Gastrocnemius medialis (tissue), 4 donors: ENCODE measurements at regions not wholly inside any gene's neighbourhood (a gene's known extent, or its start where the extent isn't known, plus 50 kb on each side); places are given as distances from the start of the nearest gene placed in this dataset.

Experiments
- ATAC-seq, 2 donors: fragments of 150-250 bp; one replicate each; pipeline ENCODE4 v1.9.1; 2016
- DNase-seq, 2 donors: peaks; one replicate each; pipeline ENCODE4 v3.0.0-alpha.2; 2019
- H3K27ac ChIP-seq, 4 donors: fragments of 200-600 bp; sonication (generic); 1 replicate in 1 of 4; 2 replicates in 3 of 4; pipeline ENCODE4 v1.5.1; 2016 to 2018; ENCODE audit warnings: mild to moderate bottlenecking in 2 of 4, moderate library complexity in 1 of 4
- H3K27me3 ChIP-seq, 3 donors: fragments of 200-600 bp; sonication (generic) in 2 of 3; 1 replicate in 1 of 3; 2 replicates in 2 of 3; pipeline versions ENCODE4 v1.5.1 to v1.6.0; 2016 to 2019; ENCODE audit warnings: mild to moderate bottlenecking in 1 of 3, moderate library complexity in 1 of 3
- H3K36me3 ChIP-seq, 2 donors: fragments of 200-600 bp; sonication (generic) in 1 of 2; one replicate each; pipeline ENCODE4 v1.5.1; 2017 to 2018
- H3K4me1 ChIP-seq, 2 donors: fragments of 200-600 bp; sonication (generic) in 1 of 2; one replicate each; pipeline ENCODE4 v1.5.1; 2016 to 2017; ENCODE audit warnings: mild to moderate bottlenecking in 2 of 2
- H3K4me3 ChIP-seq, 4 donors: fragments of 200-600 bp; sonication (generic) in 3 of 4; 1 replicate in 1 of 4; 2 replicates in 3 of 4; pipeline ENCODE4 v1.5.1; 2016 to 2019; ENCODE audit warnings: mild to moderate bottlenecking in 2 of 4
- H3K9me3 ChIP-seq, 3 donors: fragments of 200-600 bp; sonication (generic) in 2 of 3; 1 replicate in 1 of 3; 2 replicates in 2 of 3; pipeline ENCODE4 v1.5.1; 2016 to 2019
- POLR2A ChIP-seq, 2 donors: fragments of 450-650 bp; IDR thresholded peaks; one replicate each; pipeline ENCODE4 v1.6.1; 2017; ENCODE audit warnings: antibody characterized with exemption in 2 of 2, mild to moderate bottlenecking in 2 of 2, moderate library complexity in 2 of 2
- in situ Hi-C, 4 donors: fragments of 200-750 bp; cut with MboI; loops; one replicate each; pipeline versions ENCODE4 v1.15.0 to v1.8.0; 2017; ENCODE audit warnings: low sequenced_read_pairs in 4 of 4
- intact Hi-C: fragments of 100-400 bp; cut with DNase I; formaldehyde crosslinking; loops from one replicate; pipeline ENCODE4 v1.15.1; 2023; ENCODE audit warnings: low total_unique reads
- TF ChIP-seq, protein P1 (sequence below), 5 experiments: fragments of 450-650 bp in 3 of 5; fragments of 200-600 bp in 2 of 5; sonication (generic) in 2 of 5; IDR thresholded peaks in 4 of 5; conservative IDR thresholded peaks in 1 of 5; 1 replicate in 4 of 5; 2 replicates in 1 of 5; pipeline ENCODE4 v1.5.1; 2016 to 2019; ENCODE audit warnings: antibody characterized with exemption in 5 of 5, mild to moderate bottlenecking in 3 of 5, moderate library complexity in 3 of 5

DNA sequence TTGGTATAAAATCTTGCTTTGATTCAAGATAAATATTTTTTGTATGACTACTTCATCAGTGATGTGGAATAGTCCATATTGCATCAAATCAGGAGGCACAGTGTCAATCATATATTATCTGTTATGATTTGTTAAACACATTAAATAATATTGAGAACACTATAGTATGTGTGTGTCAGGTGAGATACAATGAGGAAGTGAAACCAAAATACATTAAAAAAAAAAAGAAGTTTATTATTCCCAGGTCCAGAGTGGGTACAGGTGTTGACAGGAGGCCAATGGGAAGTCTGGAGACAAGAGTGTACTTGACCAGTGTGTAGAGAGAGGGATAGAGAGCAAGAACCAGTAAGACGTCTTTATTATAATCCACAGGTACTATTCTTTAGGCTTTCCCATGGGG lies 292.6 kb downstream of the FSIP2 start:
- H3K27me3 ChIP-seq = no peaks in the 10 kb centered on the region
- H3K36me3 ChIP-seq = no peaks in the 10 kb centered on the region
- ATAC-seq (no peak), DNase-seq (no peak)
- intact Hi-C loops = no loop called here
- TF ChIP-seq, protein P1, sequence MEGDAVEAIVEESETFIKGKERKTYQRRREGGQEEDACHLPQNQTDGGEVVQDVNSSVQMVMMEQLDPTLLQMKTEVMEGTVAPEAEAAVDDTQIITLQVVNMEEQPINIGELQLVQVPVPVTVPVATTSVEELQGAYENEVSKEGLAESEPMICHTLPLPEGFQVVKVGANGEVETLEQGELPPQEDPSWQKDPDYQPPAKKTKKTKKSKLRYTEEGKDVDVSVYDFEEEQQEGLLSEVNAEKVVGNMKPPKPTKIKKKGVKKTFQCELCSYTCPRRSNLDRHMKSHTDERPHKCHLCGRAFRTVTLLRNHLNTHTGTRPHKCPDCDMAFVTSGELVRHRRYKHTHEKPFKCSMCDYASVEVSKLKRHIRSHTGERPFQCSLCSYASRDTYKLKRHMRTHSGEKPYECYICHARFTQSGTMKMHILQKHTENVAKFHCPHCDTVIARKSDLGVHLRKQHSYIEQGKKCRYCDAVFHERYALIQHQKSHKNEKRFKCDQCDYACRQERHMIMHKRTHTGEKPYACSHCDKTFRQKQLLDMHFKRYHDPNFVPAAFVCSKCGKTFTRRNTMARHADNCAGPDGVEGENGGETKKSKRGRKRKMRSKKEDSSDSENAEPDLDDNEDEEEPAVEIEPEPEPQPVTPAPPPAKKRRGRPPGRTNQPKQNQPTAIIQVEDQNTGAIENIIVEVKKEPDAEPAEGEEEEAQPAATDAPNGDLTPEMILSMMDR (IDR thresholded peaks at IDR 0.05 in 4 of 5, conservative IDR thresholded peaks at IDR 0.05 in 1 of 5) = no peak
- TF ChIP-seq POLR2A (IDR thresholded peaks at IDR 0.05) = no peak
- no peaks in the 10 kb centered on the region for H3K4me1 ChIP-seq
- no peaks in the 10 kb centered on the region for H3K9me3 ChIP-seq
- in situ Hi-C loops = no loop called here
- no peak overlapping the region for H3K27ac ChIP-seq
- no peak overlapping the region for H3K4me3 ChIP-seq

GRCh38 chr2:186032102-186032738 lies 293.6 kb downstream of the FSIP2 start:
- no peak overlapping the region for H3K4me3 ChIP-seq
- intact Hi-C loops = no loop called here
- no peak for DNase-seq
- no peak for TF ChIP-seq POLR2A (IDR thresholded peaks at IDR 0.05)
- TF ChIP-seq, protein P1 (IDR thresholded peaks at IDR 0.05 in 4 of 5, conservative IDR thresholded peaks at IDR 0.05 in 1 of 5) = no peak
- no peaks in the 10 kb centered on the region for H3K27me3 ChIP-seq
- H3K36me3 ChIP-seq = no peaks in the 10 kb centered on the region
- H3K9me3 ChIP-seq = no peaks in the 10 kb centered on the region
- H3K4me1 ChIP-seq = no peaks in the 10 kb centered on the region
- no peak overlapping the region for H3K27ac ChIP-seq
- ATAC-seq = no peak
- in situ Hi-C loops = no loop called here

- in situ Hi-C loops = no loop called here
- no peaks in the 10 kb centered on the region for H3K36me3 ChIP-seq
These were observed 294.3 kb downstream of the FSIP2 start for GRCh38 chr2:186032930-186033329.

GRCh38 chr2:186033541-186033940 lies 294.9 kb downstream of the FSIP2 start:
- in situ Hi-C loops (no loop called here), intact Hi-C loops (no loop called here)
- Histone ChIP-seq H3K9me3 (no peaks in the 10 kb centered on the region), H3K4me3 (no peak overlapping the region), H3K4me1 (no peaks in the 10 kb centered on the region), H3K27ac (no peak overlapping the region), H3K36me3 (no peaks in the 10 kb centered on the region), H3K27me3 (no peaks in the 10 kb centered on the region)
- DNase-seq = no peak
- ATAC-seq = no peak
- TF ChIP-seq, protein P1 (IDR thresholded peaks at IDR 0.05 in 4 of 5, conservative IDR thresholded peaks at IDR 0.05 in 1 of 5) = no peak
- TF ChIP-seq POLR2A (IDR thresholded peaks at IDR 0.05) = no peak

More at GRCh38 chr2:186032930-186033329, 294.3 kb downstream of the FSIP2 start:
- no peak overlapping the region for H3K27ac ChIP-seq
- H3K9me3 ChIP-seq = no peaks in the 10 kb centered on the region
- TF ChIP-seq, protein P1 (IDR thresholded peaks at IDR 0.05 in 4 of 5, conservative IDR thresholded peaks at IDR 0.05 in 1 of 5) = no peak
- TF ChIP-seq POLR2A (IDR thresholded peaks at IDR 0.05) = no peak
- ATAC-seq = no peak
- intact Hi-C loops = no loop called here
- DNase-seq = no peak
- H3K4me1 ChIP-seq = no peaks in the 10 kb centered on the region
- no peak overlapping the region for H3K4me3 ChIP-seq
- no peaks in the 10 kb centered on the region for H3K27me3 ChIP-seq
